Gastroesophageal sphincter (tissue), 3 donors: ENCODE measurements at regions not wholly inside any gene's neighbourhood (a gene's known extent, or its start where the extent isn't known, plus 50 kb on each side); places are given as distances from the start of the nearest gene placed in this dataset.

Source experiments
- CTCF ChIP-seq, 4 experiments: fragments of 200-600 bp in 2 of 4; fragments of 450-650 bp in 2 of 4; sonication (generic) in 1 of 4; IDR thresholded peaks; one replicate each; pipeline ENCODE4 v1.5.1; 2017 to 2019; ENCODE audit warnings: antibody characterized with exemption in 4 of 4, mild to moderate bottlenecking in 2 of 4, moderate library complexity in 2 of 4
- EP300 ChIP-seq: sonication (generic); formaldehyde crosslinking; IDR thresholded peaks from one replicate; pipeline ENCODE4 v1.6.1; 2017; ENCODE audit warnings: antibody characterized with exemption, mild to moderate bottlenecking

- no peak for TF ChIP-seq EP300
- TF ChIP-seq CTCF (IDR thresholded peaks at IDR 0.05) = no peak
These were observed 177.8 kb downstream of the LNPK start for GRCh38 chr2:175824243-175824642.
